CD4-positive, alpha-beta T cell treated with Interleukin-17A for 4 hours (primary cell): ENCODE measurements at regions not wholly inside any gene's neighbourhood (a gene's known extent, or its start where the extent isn't known, plus 50 kb on each side); places are given as distances from the start of the nearest gene placed in this dataset.
"Not testable (repeated sequence)": the region's sequence is repeated elsewhere in the genome, so short reads cannot be mapped to it uniquely, and the experiment has no call there.

Experiments used
- DNase-seq: peaks from one replicate; pipeline ENCODE4 v3.0.0-alpha.2; 2020; ENCODE audit warnings: mixed read lengths

DNA sequence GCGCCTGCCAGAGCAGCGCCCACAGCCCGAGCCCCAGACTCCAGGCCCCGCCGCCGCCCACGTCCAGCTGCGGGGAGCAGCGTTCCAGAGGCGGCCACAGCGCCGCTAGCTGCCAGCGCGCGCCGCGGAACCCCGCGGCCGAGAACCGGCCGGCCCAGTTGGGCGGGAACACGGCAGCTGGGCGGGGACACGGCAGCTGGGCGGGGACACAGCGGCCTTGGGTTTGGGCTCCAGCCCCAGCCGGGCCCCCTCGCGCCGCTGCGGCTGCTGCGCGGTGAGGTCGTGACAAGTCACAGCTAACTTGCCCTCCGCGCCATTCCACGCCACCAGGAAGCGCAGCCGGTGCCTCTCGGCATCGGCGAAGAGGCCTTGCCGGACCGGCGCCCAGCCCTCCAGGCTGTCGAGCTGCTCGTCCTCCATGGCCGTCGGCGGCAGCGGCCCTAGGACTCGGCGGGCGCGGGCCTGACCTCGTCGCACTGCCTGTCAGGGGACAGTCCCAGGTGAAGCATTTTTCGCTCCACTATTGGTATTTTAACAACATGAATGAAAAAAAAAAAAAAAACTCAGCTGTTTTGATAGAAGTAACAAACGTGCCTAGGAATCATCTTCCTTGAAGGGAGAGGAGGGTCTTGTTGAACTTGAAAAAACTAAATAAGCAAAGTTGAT, 56.6 kb upstream of the GOLGA8N start:
- DNase-seq: peak; percentile 27

DNA sequence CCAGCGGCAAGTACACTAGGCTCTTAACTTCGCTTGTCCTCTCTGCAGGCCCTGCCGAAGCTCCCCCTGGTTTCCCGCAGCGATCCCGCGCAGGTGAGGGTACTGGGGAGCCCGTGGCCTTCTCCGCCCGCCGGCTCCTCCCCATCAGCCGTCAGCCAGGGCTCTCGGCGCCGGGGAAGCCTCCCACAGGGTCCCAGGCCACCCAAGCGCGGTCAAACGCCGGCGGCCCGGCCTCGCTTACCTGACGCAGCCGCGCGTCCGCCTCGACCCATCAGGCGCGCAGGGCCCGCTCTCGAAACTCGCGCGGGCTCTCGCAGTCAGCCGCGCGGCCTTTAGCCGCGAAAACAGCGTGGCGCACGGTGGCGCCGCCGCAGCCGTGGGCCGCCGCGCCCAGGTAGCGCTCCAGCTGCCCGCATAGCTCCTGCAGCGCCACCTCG, 57.2 kb upstream of the GOLGA8N start:
- not testable (repeated sequence) for DNase-seq

- DNase-seq: not testable (repeated sequence)
Measured at GRCh38 chr15:32535150-32535898, 57.9 kb upstream of the GOLGA8N start.

DNA sequence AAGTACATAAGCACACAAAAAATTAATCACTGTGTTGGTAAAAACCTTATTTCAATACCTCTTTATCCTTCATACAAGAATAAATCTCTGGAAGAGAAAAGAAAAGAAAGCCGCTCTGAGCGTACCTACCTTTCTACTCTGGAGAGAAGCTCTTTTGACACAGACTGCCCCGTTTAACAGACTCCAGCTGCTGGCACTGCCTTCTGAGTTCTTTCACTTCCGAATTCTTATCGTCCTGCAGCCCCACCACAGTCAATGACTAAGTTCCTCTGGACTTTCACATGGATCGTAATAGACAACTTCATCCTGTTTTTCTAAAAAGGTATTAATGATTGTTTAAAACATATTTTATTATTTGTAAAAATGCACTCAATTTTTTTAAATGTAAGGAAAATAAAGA, 67.5 kb upstream of the GOLGA8O start:
- DNase-seq: not testable (repeated sequence)

DNA sequence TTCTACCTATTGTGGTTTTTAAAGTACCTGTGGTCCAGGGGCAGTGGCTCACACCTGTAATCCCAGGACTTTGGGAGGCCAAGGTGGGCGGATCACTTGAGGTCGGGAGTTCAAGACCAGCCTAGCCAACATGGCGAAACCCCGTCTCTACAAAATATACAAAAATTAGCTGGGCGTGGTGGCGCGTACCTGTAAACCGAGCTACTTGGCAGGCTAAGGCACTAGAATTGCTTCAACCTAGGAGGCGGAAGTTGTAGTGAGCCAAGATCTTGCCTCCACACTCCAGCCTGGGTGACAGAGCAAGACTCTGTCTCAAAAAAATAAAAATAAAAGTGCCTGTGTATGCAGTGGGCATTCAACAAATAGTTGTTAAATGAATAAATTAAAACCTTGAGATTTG, 67.0 kb upstream of the GOLGA8O start:
- DNase-seq: not testable (repeated sequence)

GRCh38 chr15:32518976-32519375, 63.5 kb upstream of the GOLGA8O start:
- DNase-seq: not testable (repeated sequence)

DNA sequence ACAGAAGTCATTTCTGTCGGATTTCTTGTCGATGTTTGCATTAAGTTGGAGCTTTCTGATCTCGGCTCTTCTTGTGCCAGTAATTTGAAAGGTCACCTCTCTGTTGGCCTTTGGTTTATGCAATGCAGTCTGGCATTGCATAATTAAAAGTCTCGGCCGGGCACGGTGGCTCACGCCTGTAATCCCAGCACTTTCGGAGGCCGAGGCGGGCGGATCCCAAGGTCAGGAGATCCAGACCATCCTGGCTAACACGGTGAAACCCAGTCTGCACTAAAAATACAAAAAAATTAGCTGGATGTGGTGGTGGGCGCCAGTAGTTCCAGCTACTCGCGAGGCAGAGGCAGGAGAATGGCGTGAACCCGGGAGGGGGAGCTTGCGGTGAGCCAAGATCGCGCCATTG, 62.6 kb upstream of the GOLGA8O start:
- not testable (repeated sequence) for DNase-seq

DNA sequence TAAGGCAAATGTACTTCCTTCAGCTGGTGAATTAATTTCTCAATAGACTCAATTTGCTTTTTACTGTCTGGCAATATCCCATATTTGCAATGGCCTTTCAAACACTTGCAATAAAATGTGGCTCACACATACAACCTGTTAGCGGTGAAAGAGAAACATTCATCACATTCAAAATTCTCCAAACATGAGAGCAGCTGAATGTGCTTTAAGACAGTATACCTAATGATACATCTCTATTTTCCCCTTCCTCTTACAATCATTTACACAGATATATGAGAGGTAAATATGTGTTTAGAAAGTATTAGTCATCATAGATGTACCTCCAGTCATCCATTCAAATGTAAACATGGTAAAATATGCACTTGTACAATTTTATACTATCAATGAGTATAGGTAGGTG, 61.5 kb upstream of the GOLGA8O start:
- not testable (repeated sequence) for DNase-seq

GRCh38 chr15:32513378-32513777, 57.9 kb upstream of the GOLGA8O start:
- not testable (repeated sequence) for DNase-seq

GRCh38 chr15:32510027-32510426, 54.6 kb upstream of the GOLGA8O start:
- not testable (repeated sequence) for DNase-seq

- not testable (repeated sequence) for DNase-seq
Measured at GRCh38 chr15:32508081-32508480, 52.6 kb upstream of the GOLGA8O start.

DNA sequence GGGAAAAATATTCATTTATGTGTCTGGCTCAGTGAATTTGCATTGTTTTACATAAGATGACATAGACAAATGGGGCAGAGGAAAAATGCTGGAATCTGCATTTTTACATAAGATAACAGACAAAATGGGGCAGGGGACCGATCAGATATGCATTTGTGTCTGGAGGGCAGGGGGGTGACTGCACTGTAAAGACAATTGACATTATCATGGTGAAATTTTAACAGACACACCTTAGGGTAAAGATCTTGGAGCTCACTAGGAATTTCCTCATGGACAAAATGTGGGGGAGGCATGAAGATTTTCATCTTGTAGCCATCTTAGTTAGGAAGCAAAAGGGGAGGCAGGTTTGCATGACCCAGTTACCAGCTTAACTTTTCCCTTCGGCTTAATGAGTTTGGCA, 51.4 kb upstream of the GOLGA8O start:
- not testable (repeated sequence) for DNase-seq

GRCh38 chr15:32505633-32506032, 50.2 kb upstream of the GOLGA8O start:
- not testable (repeated sequence) for DNase-seq
